AG10803 (cell line): ENCODE measurements at regions not wholly inside any gene's neighbourhood (a gene's known extent, or its start where the extent isn't known, plus 50 kb on each side); places are given as distances from the start of the nearest gene placed in this dataset.

ENCODE experiments used
- DNase-seq: peaks from one replicate; pipeline ENCODE4 v3.0.0; 2010; ENCODE audit warnings: low read depth
- H3K4me3 ChIP-seq: 2 replicates; pipeline ENCODE4 v1.5.1; 2011; ENCODE audit warnings: mild to moderate bottlenecking, low read length, control low read depth
- TF ChIP-seq, protein P1 (sequence below): conservative IDR thresholded peaks from 2 replicates; pipeline ENCODE4 v1.5.1; 2011; ENCODE audit warnings: mild to moderate bottlenecking, low read length, control low read depth, inconsistent platforms

DNA sequence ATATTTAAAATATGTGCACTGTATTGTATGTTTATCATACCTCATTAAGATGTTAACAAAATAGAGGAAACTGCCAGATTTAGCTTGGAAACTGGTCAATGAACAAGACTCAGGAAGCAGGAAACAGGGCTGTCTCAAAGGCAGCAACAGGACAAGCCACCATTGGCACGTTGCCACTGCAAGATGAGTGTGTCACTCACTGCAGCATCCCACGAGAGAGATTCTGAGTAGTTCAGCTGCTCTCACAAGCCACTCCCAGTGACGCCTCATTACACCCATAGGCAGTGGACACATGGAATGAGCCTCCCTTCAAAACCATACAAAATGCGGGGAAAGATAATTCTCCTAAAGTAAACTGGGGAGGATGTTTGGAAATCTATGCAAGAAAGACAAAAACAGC, 181.9 kb upstream of the DLGAP1 start:
- TF ChIP-seq, protein P1, sequence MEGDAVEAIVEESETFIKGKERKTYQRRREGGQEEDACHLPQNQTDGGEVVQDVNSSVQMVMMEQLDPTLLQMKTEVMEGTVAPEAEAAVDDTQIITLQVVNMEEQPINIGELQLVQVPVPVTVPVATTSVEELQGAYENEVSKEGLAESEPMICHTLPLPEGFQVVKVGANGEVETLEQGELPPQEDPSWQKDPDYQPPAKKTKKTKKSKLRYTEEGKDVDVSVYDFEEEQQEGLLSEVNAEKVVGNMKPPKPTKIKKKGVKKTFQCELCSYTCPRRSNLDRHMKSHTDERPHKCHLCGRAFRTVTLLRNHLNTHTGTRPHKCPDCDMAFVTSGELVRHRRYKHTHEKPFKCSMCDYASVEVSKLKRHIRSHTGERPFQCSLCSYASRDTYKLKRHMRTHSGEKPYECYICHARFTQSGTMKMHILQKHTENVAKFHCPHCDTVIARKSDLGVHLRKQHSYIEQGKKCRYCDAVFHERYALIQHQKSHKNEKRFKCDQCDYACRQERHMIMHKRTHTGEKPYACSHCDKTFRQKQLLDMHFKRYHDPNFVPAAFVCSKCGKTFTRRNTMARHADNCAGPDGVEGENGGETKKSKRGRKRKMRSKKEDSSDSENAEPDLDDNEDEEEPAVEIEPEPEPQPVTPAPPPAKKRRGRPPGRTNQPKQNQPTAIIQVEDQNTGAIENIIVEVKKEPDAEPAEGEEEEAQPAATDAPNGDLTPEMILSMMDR = no peak
- no peak for DNase-seq
- H3K4me3 ChIP-seq = no peak overlapping the region

DNA sequence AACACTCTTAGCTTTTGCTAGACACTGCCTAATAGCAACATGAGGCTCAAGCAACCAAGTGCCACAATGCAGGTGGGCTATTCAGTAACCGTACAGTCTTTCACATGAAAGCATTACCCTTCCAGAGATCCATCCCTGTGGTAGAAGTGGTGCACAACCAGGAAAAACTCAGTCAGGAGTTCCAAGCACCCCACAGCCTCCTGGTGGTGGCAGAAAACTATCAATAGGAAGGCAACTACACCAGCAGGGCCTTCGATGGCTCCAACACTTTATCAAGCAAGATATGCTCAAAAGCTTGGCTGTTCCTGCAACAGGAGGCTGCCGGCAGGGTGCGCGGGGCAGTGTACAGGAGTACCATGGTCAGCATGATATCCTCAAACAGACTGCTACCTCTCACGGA, 176.1 kb upstream of the DLGAP1 start:
- no peak for DNase-seq

DNA sequence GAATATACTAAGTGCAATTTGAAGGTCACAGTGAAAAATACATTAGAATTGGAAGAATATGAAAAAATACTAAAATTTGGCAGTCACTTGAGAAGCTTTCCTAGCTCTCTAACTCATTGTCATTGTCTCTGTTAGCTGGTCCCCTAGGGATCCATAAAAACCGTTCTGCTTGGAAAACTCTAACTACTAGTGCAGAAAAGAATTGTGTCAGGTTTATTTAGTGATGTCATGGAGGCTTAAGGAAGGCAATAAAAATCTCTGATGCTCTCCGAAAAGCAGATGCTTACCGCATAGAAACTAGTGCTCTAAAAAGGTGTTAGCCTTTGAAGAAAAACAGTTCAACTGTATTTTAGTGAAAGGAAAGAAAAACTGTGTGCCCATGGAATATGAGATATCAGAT, 150.1 kb upstream of the DLGAP1 start:
- DNase-seq = no peak
- no peak overlapping the region for H3K4me3 ChIP-seq
- TF ChIP-seq, protein P1 = no peak

More for the DNA sequence above, 176.1 kb upstream of the DLGAP1 start:
- no peak overlapping the region for H3K4me3 ChIP-seq
- TF ChIP-seq, protein P1 = no peak

DNA sequence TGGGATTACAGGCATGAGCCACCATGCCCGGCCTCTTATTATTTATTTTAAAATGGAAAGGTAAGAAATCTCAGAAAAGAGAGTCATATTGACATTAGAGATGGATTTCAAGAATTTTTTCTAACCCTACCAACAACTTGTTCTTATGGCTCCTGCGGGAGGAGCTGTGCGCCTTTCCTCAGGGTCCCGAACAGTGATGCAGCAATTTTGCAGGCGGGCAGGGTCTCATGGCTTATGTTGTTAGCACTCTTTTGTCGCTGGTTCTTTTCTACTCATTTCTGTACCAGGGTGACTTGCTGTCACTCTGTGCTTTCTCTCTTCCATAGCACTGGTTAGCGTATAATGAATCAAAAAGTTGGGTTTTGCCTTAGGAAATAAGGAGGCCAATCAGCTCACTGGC, 148.8 kb upstream of the DLGAP1 start:
- DNase-seq = no peak
- TF ChIP-seq, protein P1 = no peak
- no peak overlapping the region for H3K4me3 ChIP-seq

DNA sequence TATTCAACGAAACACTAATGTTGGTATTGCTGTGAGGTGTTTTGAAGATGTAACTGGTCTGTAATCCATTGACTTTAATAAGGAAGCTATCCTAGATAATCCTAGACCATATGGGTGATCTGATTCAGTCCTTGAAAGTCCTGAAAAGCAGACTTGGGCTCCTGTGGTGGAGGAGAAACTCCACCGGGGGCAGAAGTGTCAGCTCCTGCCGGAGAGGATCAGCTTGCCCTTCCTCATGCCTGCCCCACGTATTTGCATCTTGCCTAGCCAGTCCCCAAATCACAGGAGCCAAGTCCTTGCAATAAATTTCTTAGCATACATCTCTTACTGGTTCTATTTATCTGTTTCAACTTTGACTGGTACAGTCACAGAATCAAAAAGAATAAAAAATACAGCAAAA, 144.2 kb upstream of the DLGAP1 start:
- TF ChIP-seq, protein P1 = no peak
- no peak overlapping the region for H3K4me3 ChIP-seq
- DNase-seq = no peak

DNA sequence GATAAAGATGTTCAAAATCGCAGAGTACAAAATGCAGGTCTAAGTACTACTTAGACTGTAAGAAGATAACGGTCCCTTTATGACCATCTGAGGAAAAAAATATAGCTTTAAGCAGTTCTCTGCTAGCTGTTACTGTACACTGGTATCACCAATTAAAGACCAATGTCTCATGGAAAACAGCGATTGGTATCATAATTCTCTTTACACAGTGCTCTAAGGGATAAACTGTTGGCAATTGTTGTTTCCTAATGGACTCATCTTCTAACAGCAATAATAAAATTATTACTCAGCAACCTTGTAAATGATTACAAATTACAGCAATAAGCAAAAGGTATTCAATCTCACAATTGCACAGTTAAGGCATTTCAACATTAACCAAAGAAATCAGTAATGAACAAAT, 142.2 kb upstream of the DLGAP1 start:
- TF ChIP-seq, protein P1 = no peak
- DNase-seq = no peak
- no peak overlapping the region for H3K4me3 ChIP-seq

DNA sequence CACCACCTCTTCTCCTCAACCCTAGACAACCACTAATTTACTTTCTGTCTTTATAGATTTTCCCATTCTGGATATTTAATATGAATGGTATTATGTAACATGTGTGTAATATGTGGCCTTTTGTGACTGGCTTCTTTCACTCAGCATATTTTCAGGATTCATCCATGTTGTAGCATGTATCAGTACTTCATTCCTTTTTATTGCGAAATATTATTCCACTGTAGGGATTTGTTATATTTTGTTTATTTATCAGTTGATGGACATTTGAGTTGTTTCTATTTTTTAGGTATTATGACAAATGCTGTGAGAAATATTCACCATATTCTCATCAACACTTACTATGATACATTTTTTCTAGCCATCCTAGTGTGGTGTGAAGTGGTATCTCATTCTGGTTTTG, 138.8 kb upstream of the DLGAP1 start:
- no peak for DNase-seq
- TF ChIP-seq, protein P1 = no peak
- no peak overlapping the region for H3K4me3 ChIP-seq
